ENCODE measurements at regions not wholly inside any gene's neighbourhood (a gene's known extent, or its start where the extent isn't known, plus 50 kb on each side); places are given as distances from the start of the nearest gene placed in this dataset.

DNA sequence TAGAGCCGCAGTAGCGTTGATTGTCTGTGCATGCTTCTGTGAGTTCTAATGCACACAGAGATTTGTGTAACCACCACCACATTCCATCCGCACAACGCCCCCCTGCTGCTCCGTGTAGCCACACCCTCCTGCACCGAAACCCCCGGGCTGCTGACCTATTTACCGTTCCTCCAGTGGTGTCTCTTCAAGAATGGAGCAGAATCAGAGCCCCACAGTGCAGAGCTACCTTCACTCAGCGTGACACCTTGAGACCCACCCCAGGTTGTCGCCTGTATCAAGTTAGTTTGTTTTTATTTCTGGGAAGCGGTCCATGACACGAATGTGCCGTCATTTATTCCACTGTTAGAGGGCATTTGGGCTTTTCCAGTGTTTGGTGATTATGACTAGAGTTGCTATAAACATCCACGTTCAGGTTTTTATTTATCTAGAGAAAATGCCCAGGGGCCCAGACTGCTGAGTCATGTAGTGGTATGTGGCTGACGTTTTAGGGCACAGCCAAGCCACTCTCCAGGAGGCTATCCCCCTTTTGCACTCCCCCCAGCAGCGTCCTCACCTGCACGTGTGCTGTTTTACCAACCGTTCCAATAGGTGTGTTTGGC, 266.8 kb downstream of the NDUFA10 start:
- H3K4me1 ChIP-seq: peaks cover 0 to 6% (median 0%) of the 10 kb centered on the region in 4 donors
- H3K36me3 ChIP-seq: no peaks in the 10 kb centered on the region
- DNase-seq (ENCODE audit: low spot score in 2 of 2): no peak
- H3K27ac ChIP-seq: no peak overlapping the region
- H3K9me3 ChIP-seq: peaks cover 0 to 22% (median 0%) of the 10 kb centered on the region in 4 donors
- 51 to 71% methylated on average over 18 of the region's 18 CpGs for WGBS, 2 donors
- no peaks in the 10 kb centered on the region for H3K27me3 ChIP-seq
- TF ChIP-seq, protein P1, sequence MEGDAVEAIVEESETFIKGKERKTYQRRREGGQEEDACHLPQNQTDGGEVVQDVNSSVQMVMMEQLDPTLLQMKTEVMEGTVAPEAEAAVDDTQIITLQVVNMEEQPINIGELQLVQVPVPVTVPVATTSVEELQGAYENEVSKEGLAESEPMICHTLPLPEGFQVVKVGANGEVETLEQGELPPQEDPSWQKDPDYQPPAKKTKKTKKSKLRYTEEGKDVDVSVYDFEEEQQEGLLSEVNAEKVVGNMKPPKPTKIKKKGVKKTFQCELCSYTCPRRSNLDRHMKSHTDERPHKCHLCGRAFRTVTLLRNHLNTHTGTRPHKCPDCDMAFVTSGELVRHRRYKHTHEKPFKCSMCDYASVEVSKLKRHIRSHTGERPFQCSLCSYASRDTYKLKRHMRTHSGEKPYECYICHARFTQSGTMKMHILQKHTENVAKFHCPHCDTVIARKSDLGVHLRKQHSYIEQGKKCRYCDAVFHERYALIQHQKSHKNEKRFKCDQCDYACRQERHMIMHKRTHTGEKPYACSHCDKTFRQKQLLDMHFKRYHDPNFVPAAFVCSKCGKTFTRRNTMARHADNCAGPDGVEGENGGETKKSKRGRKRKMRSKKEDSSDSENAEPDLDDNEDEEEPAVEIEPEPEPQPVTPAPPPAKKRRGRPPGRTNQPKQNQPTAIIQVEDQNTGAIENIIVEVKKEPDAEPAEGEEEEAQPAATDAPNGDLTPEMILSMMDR (IDR thresholded peaks at IDR 0.05): no peak
- no peak for TF ChIP-seq EP300 (IDR thresholded peaks at IDR 0.05)
- no peak for TF ChIP-seq POLR2A (IDR thresholded peaks at IDR 0.05)
- no peak overlapping the region for H3K4me3 ChIP-seq

DNA sequence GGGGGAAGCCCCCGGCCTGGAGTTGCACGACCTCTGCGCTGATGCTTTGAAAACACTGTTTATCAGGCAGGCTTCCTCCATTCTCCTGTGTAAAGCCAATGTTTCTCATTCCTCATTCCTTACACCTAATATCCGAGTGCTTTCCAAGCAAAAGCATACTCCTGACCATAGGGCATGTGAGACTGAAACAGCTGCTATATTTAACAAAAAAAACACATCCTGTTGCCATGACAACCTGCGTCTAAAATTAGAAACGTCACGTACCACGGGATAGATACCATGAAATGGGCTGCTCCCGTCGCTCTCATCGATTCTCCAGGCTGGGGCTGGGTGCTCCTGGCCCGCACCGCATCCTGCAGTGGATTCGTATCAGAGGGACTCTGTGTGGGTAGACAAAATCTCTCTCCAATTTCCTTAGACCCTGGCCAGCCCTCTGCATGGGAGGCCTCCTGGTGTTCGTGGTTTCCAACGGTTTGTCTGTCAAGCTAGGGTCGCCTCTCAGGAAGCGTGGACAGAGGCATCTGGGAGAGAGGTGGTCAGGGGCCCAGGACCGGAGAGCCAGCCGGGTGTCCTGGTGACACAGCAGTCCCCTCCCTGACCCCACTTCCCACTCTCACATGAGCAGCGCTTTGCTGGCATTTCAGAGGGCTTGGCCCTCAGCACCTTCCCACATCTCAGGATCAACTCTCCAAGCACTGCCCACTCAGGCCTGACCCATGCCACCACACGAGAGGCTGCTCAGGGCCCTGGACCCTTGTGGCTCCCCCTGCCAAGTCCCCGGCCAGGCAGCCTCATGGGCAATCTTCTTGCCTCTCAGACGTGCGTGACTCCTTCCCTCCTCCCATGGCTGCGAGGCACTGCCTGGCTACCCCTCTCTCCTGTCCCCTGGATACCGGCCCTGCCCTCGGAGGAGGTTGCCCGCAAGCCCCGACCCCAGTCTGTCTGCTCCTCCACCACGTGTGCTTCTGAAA, 268.1 kb downstream of the NDUFA10 start:
- DNase-seq (ENCODE audit: low spot score in 2 of 2): no peak
- TF ChIP-seq EP300 (IDR thresholded peaks at IDR 0.05): no peak
- TF ChIP-seq, protein P1 (IDR thresholded peaks at IDR 0.05): no peak
- TF ChIP-seq POLR2A (IDR thresholded peaks at IDR 0.05): no peak
- WGBS, 2 donors: 58 to 64% methylated on average over 24 to 31 of the region's 31 CpGs
- no peaks in the 10 kb centered on the region for H3K27me3 ChIP-seq
- peaks cover 0 to 18% (median 0%) of the 10 kb centered on the region in 4 donors for H3K9me3 ChIP-seq
- peaks cover 0 to 14% (median 3%) of the 10 kb centered on the region in 4 donors for H3K4me1 ChIP-seq
- no peaks in the 10 kb centered on the region for H3K36me3 ChIP-seq
- H3K27ac ChIP-seq: no peak overlapping the region
- no peak overlapping the region for H3K4me3 ChIP-seq

DNA sequence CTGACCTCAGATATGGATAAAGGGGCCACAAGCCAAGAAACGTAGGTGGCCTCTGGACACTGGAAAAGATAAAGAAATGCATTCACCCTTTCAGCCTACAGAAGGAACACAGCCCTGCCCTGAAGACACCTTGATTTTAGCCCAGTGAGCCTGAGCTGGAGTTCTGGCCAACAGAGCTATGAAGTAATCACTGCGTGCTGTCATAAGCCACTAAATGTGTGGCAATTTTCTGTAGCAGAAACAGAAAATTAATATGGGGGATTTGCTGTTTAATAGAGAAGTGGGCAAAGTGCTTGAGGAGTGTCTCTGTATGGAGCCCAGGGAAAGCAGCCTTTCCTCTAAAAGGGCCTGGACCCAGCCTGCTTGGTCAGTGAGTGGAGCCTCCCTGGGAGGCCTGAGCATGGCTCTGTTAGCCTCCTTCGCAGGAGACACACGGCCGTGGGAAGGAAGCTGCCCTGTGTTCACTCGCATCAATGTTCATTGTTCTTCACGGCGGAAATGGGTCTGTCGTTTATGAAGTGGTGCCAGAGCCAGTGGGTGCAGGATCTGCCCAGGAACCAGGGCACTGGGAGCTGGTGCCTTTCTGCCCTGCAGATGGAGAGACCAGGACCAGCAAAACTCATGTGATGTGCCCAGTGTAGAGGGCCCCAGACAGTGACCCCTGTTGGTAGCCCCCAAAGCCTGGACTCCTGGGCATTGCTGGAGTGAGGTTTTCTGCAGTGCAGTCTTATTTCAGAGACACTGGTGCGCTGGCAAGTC, 268.9 kb downstream of the NDUFA10 start:
- no peak overlapping the region for H3K27ac ChIP-seq
- TF ChIP-seq POLR2A (IDR thresholded peaks at IDR 0.05): no peak
- TF ChIP-seq, protein P1 (IDR thresholded peaks at IDR 0.05): no peak
- no peak for TF ChIP-seq EP300 (IDR thresholded peaks at IDR 0.05)
- 50 to 56% methylated on average over 7 to 10 of the region's 10 CpGs for WGBS, 2 donors

DNA sequence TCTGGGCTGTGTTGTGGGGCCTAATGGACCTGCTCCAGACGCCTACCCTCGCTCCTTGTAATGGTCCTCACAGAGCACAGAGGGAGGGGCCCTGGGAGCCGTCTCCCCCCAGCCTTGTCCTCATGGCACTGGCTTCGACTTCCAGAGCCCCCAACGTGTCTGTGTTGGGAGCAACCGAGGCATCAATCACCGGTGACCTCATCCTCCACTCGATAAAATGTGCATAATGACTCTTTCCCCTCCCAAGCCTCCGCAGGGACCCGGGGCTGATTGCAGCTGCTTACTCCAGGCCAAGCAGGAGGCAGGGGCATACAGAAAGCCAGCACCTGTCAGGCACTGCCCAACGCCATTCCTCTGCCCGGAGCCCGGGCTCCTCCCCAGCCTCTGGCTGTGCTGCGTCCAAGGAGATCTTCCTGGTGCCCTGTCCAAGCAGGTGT, 271.7 kb downstream of the NDUFA10 start:
- WGBS, 2 donors: 78 to 86% methylated on average over 14 of the region's 14 CpGs
- Histone ChIP-seq H3K27ac (no peak overlapping the region), H3K4me1 (peaks cover 0 to 23% (median 7%) of the 10 kb centered on the region in 4 donors), H3K36me3 (no peaks in the 10 kb centered on the region), H3K9me3 (no peaks in the 10 kb centered on the region), H3K4me3 (no peak overlapping the region), H3K27me3 (no peaks in the 10 kb centered on the region)
- DNase-seq (ENCODE audit: low spot score in 2 of 2): no peak
- TF ChIP-seq, protein P1 (IDR thresholded peaks at IDR 0.05): no peak
- no peak for TF ChIP-seq EP300 (IDR thresholded peaks at IDR 0.05)
- no peak for TF ChIP-seq POLR2A (IDR thresholded peaks at IDR 0.05)

More for the DNA sequence above, 268.9 kb downstream of the NDUFA10 start:
- Histone ChIP-seq H3K4me1 (peaks cover 0 to 23% (median 7%) of the 10 kb centered on the region in 4 donors), H3K4me3 (no peak overlapping the region), H3K9me3 (peaks cover 0 to 13% (median 0%) of the 10 kb centered on the region in 4 donors), H3K36me3 (no peaks in the 10 kb centered on the region), H3K27me3 (no peaks in the 10 kb centered on the region)
- no peak for DNase-seq (ENCODE audit: low spot score in 2 of 2)

Data from tibial nerve (tissue), 4 donors.